Cardiac fibroblast (primary cell): ENCODE measurements at regions not wholly inside any gene's neighbourhood (a gene's known extent, or its start where the extent isn't known, plus 50 kb on each side); places are given as distances from the start of the nearest gene placed in this dataset.

Experiments used
- DNase-seq, 2 donors: peaks; one replicate each; pipeline versions ENCODE4 v3.0.0 to v3.0.0-alpha.2; 2010; ENCODE audit warnings: low read depth in 2 of 2
- H3K4me3 ChIP-seq, 2 donors: replicated peaks in 1 of 2; 1 replicate in 1 of 2; 2 replicates in 1 of 2; pipeline ENCODE4 v1.5.1; 2011; ENCODE audit warnings: low read depth in 2 of 2, low read length in 2 of 2, mild to moderate bottlenecking in 2 of 2, moderate library complexity in 1 of 2
- CTCF ChIP-seq: IDR thresholded peaks from one replicate; pipeline ENCODE4 v1.5.1; 2011; ENCODE audit warnings: low read depth, mild to moderate bottlenecking, low read length, inconsistent platforms

- no peak overlapping the region for H3K4me3 ChIP-seq
- no peak for DNase-seq
- no peak for TF ChIP-seq CTCF
Observed at GRCh38 chr12:60012659-60013058, 416.8 kb downstream of the SLC16A7 start.

- DNase-seq = no peak
- no peak overlapping the region for H3K4me3 ChIP-seq
- no peak for TF ChIP-seq CTCF
Observed at GRCh38 chr12:60014436-60014835, 418.6 kb downstream of the SLC16A7 start.

- TF ChIP-seq CTCF = no peak
- DNase-seq = no peak
- no peak overlapping the region for H3K4me3 ChIP-seq
Observed at GRCh38 chr12:60020068-60020467, 424.2 kb downstream of the SLC16A7 start.

GRCh38 chr12:60021235-60021634 is 425.4 kb downstream of the SLC16A7 start:
- TF ChIP-seq CTCF = no peak
- DNase-seq = no peak
- H3K4me3 ChIP-seq = no peak overlapping the region

GRCh38 chr12:60027266-60027665 is 431.4 kb downstream of the SLC16A7 start:
- no peak for TF ChIP-seq CTCF
- no peak for DNase-seq

GRCh38 chr12:60034147-60034546 is 438.3 kb downstream of the SLC16A7 start:
- no peak for TF ChIP-seq CTCF
- H3K4me3 ChIP-seq = no peak overlapping the region
- no peak for DNase-seq

More at GRCh38 chr12:60027266-60027665, 431.4 kb downstream of the SLC16A7 start:
- no peak overlapping the region for H3K4me3 ChIP-seq

GRCh38 chr12:60035835-60036234 is 440.0 kb downstream of the SLC16A7 start:
- H3K4me3 ChIP-seq = no peak overlapping the region
- DNase-seq = peak in 1 of 2 donors; percentile 35
- TF ChIP-seq CTCF = no peak
